ENCODE measurements at regions not wholly inside any gene's neighbourhood (a gene's known extent, or its start where the extent isn't known, plus 50 kb on each side); places are given as distances from the start of the nearest gene placed in this dataset.

DNA sequence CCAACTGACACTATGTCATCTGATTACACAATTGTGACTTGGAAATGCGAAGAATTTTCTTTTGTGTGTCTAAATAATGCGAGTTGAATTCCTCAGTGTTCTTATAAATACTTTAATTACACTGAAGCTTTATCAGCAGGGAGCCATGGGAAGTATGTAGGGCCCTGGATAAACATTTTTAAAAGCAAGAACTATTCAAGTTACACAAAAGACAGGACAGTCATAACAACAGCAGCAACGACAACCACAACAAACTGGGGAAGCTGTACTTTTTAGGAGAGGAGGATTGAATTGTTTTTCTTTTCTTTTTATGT lies 250.3 kb upstream of the ZNF608 start:
- TF ChIP-seq GATA2 (IDR thresholded peaks at IDR 0.05; ENCODE audit: low read depth, low read length), result no peak
- no peak for TF ChIP-seq GATA3 (IDR thresholded peaks at IDR 0.05; ENCODE audit: low read depth, low read length)

Data from SH-SY5Y (cell line).